ENCODE measurements at regions not wholly inside any gene's neighbourhood (a gene's known extent, or its start where the extent isn't known, plus 50 kb on each side); places are given as distances from the start of the nearest gene placed in this dataset.

DNA sequence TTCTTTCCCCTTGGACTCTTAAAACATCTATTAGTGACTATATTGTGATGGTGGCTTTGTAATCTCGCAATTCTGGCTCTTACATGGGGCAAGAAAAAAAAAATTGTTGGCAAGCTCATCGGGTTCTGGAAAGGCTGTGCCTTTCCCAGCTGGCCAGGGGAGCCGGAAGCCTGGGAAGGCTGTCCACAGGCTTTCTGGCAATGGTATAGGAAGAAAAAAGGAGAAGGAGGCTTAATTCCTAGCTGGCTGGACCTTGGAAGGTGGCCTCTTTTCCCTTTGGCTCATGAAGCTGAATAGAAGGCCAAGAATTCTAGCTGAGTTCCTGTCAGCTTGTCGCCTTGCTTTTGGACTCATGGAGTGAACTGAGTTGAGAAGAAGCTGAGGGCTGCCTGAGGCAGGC is 243.5 kb upstream of the SEMA6D start:
- H3K9ac ChIP-seq (replicated peaks in 1 of 4; ENCODE audit: extremely low read depth in 1 of 4, low read depth in 3 of 4, low read length in 3 of 4), result no peak overlapping the region
- H3K79me1 ChIP-seq (ENCODE audit: low read depth, low read length), result no peaks in the 10 kb centered on the region
- POLR2A ChIA-PET (ENCODE audit: partially characterized antibody), result no interaction called here
- no peak overlapping the region for H3K4me3 ChIP-seq (ENCODE audit: extremely low read depth in 1 of 4, insufficient read depth in 2 of 4, low read depth in 3 of 4, low read length in 4 of 4)
- CTCF ChIA-PET (ENCODE audit: partially characterized antibody), result interaction anchor here (0.7 to 2.7 kb wide), 4 partner anchors 62 to 514 kb away, joined by 3 to 9 read pairs (median 4); no protein-coding TSS in a partner anchor
- H3K56ac ChIP-seq (replicated peaks; ENCODE audit: insufficient read length, low read depth, low read length), result no peak overlapping the region
- no peak overlapping the region for H4K91ac ChIP-seq (replicated peaks; ENCODE audit: insufficient read length, low read length)
- no peak overlapping the region for H3K4me2 ChIP-seq (ENCODE audit: insufficient read depth in 1 of 2, low read depth in 2 of 2, low read length in 2 of 2)
- H3K4me1 ChIP-seq (replicated peaks in 1 of 4; ENCODE audit: control insufficient read depth in 3 of 4, insufficient read depth in 4 of 4, low read length in 3 of 4), result no peaks in the 10 kb centered on the region
- no peak overlapping the region for H3K4ac ChIP-seq (replicated peaks; ENCODE audit: insufficient read length, low read depth, low read length)
- H4K20me1 ChIP-seq (replicated peaks in 1 of 2; ENCODE audit: control insufficient read depth in 1 of 2, insufficient read depth in 2 of 2, low read length in 2 of 2), result no peaks in the 10 kb centered on the region
- H2BK5ac ChIP-seq (ENCODE audit: low read depth, low read length), result no peak overlapping the region
- no peak overlapping the region for H2AK5ac ChIP-seq (ENCODE audit: low read depth, low read length)
- no peak overlapping the region for H4K5ac ChIP-seq (ENCODE audit: insufficient read length, low read depth, low read length)
- no peaks in the 10 kb centered on the region for H3K27me3 ChIP-seq (replicated peaks in 1 of 4; ENCODE audit: control insufficient read depth in 3 of 4, extremely low read depth in 1 of 4, insufficient read depth in 3 of 4, low read length in 3 of 4)
- H2BK12ac ChIP-seq (ENCODE audit: low read depth, low read length), result no peak overlapping the region
- FAIRE-seq, result no peak
- no peak overlapping the region for H3K27ac ChIP-seq (ENCODE audit: low read depth, low read length)
- no peak overlapping the region for H2AFZ ChIP-seq (ENCODE audit: low read length)
- H3K9me3 ChIP-seq (ENCODE audit: insufficient read depth in 2 of 2, low read depth in 1 of 2, low read length in 1 of 2), result no peaks in the 10 kb centered on the region
- no peak overlapping the region for H2BK20ac ChIP-seq (ENCODE audit: low read length)
- no peak overlapping the region for H3K18ac ChIP-seq (ENCODE audit: extremely low read depth, low read length)
- H3K79me2 ChIP-seq (ENCODE audit: control insufficient read depth in 1 of 2, insufficient read depth in 2 of 2, low read length in 2 of 2), result no peaks in the 10 kb centered on the region
- no peaks in the 10 kb centered on the region; the same call in 1 of the 2 replicates for H3K23me2 ChIP-seq (ENCODE audit: low read depth, low read length)
- 88% methylated on average over 2 of the region's 4 CpGs; no CpG with 5 or more reads in 1 of the 2 experiments for WGBS, 2 experiments (ENCODE audit: extremely low coverage in 1 of 2, insufficient coverage in 1 of 2, insufficient read length in 1 of 2, insufficient replicate concordance in 2 of 2, low coverage in 1 of 2, low lambda C conversion rate in 2 of 2, missing lambda C conversion rate in 1 of 2)
- no peaks in the 10 kb centered on the region for H3K36me3 ChIP-seq (ENCODE audit: control insufficient read depth in 2 of 4, insufficient read depth in 4 of 4, low read length in 3 of 4)
- H2BK15ac ChIP-seq (ENCODE audit: low read length), result no peak overlapping the region
- no peak overlapping the region for H3K14ac ChIP-seq (ENCODE audit: insufficient read length)
- H3K23ac ChIP-seq (ENCODE audit: insufficient read length), result no peak overlapping the region
- DNase-seq (ENCODE audit: low read depth in 1 of 2, low spot score in 2 of 2), result no peak
- H4K8ac ChIP-seq (ENCODE audit: extremely low read depth, insufficient read depth, low read length), result no peak overlapping the region
- H2BK120ac ChIP-seq (replicated peaks; ENCODE audit: low read depth, low read length), result no peak overlapping the region
- TF ChIP-seq GABPA (IDR thresholded peaks at IDR 0.05; ENCODE audit: borderline replicate concordance, insufficient read depth, low read length) (no peak), HDAC6 (IDR thresholded peaks at IDR 0.05; ENCODE audit: low read depth, low read length) (no peak), TAF7 (optimal IDR thresholded peaks at IDR 0.05; ENCODE audit: borderline replicate concordance, low read depth, low read length) (no peak), PHF8 (conservative IDR thresholded peaks at IDR 0.05; ENCODE audit: low read depth, low read length) (no peak), TAF1 (IDR thresholded peaks at IDR 0.05; ENCODE audit: low read depth, low read length) (no peak), ASH2L (IDR thresholded peaks at IDR 0.05; ENCODE audit: low read length) (no peak), MAFK (IDR thresholded peaks at IDR 0.05; ENCODE audit: low read depth, low read length) (no peak), KDM5A (IDR thresholded peaks at IDR 0.05; ENCODE audit: low read length) (no peak), RBBP5 (IDR thresholded peaks at IDR 0.05; ENCODE audit: borderline replicate concordance, low read depth, low read length) (no peak), RNF2 (IDR thresholded peaks at IDR 0.05; ENCODE audit: borderline replicate concordance, low read depth, low read length, missing control alignments, poor library complexity, severe bottlenecking) (no peak), SP1 (IDR thresholded peaks at IDR 0.05; ENCODE audit: low read depth, low read length) (no peak), YY1 (IDR thresholded peaks at IDR 0.05; ENCODE audit: low read depth, low read length) (no peak), RXRA (IDR thresholded peaks at IDR 0.05; ENCODE audit: insufficient read depth, low read depth, low read length) (no peak), BACH1 (IDR thresholded peaks at IDR 0.05; ENCODE audit: low read length) (no peak), SAP30 (IDR thresholded peaks at IDR 0.05; ENCODE audit: insufficient read depth, insufficient replicate concordance, low read length) (no peak), SIX5 (IDR thresholded peaks at IDR 0.05; ENCODE audit: low read depth, low read length) (no peak)

Measured in H1 (cell line).